ENCODE measurements at regions not wholly inside any gene's neighbourhood (a gene's known extent, or its start where the extent isn't known, plus 50 kb on each side); places are given as distances from the start of the nearest gene placed in this dataset.

DNA sequence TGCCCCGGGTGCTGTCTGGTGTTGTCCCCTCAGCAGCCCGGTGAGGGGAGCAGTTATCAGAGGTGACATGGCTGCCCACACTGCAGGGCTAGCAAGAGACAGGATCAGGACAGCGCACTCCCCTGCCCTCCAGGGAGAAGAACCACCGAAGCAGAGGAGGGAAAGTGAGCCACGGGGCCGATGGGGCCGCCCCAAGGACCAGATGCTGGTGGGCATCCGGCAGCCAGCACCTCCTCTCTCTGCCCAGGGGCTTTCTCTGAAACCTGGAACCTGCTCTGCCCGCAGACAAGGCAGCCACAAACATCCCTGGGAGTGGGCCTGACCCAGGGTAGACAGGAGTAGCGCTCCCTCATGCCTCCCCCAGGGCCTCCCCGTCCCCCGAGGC is 163.0 kb upstream of the CST7 start:
- TF ChIP-seq, protein P1, sequence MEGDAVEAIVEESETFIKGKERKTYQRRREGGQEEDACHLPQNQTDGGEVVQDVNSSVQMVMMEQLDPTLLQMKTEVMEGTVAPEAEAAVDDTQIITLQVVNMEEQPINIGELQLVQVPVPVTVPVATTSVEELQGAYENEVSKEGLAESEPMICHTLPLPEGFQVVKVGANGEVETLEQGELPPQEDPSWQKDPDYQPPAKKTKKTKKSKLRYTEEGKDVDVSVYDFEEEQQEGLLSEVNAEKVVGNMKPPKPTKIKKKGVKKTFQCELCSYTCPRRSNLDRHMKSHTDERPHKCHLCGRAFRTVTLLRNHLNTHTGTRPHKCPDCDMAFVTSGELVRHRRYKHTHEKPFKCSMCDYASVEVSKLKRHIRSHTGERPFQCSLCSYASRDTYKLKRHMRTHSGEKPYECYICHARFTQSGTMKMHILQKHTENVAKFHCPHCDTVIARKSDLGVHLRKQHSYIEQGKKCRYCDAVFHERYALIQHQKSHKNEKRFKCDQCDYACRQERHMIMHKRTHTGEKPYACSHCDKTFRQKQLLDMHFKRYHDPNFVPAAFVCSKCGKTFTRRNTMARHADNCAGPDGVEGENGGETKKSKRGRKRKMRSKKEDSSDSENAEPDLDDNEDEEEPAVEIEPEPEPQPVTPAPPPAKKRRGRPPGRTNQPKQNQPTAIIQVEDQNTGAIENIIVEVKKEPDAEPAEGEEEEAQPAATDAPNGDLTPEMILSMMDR (IDR thresholded peaks at IDR 0.05; ENCODE audit: borderline replicate concordance, control extremely low read depth, extremely low read depth, insufficient read depth, missing control alignments) = no peak
- in situ Hi-C loops (cut with MboI; ENCODE audit: low sequenced_read_pairs, unreplicated experiment) = loop anchor here (25.0 kb wide), 1 partner anchor 126 kb away; no protein-coding TSS in a partner anchor

DNA sequence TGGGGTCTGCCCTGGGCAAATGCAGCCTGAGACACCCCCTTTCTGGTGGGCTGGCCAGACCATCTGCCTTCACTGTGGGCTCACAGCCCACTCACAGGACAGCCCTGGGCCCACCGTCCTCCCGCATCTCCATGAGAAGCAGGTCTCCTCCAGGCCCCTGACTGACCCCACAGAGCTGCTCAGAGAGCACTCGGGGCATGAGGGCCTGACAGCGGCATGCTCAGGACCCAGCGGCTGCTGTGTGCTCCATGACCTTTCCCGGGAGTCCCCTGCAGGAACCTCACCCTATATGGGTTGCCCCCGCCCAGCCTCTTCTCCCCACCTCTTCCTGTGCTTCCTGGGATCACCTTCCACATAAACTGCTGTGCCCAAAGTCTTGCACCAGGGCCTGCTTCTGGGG is 162.4 kb upstream of the CST7 start:
- no peak for DNase-seq (ENCODE audit: low spot score)
- TF ChIP-seq, protein P1 (IDR thresholded peaks at IDR 0.05; ENCODE audit: borderline replicate concordance, control extremely low read depth, extremely low read depth, insufficient read depth, missing control alignments) = no peak
- in situ Hi-C loops (cut with MboI; ENCODE audit: low sequenced_read_pairs, unreplicated experiment) = loop anchor here (25.0 kb wide), 1 partner anchor 126 kb away; no protein-coding TSS in a partner anchor

More for the DNA sequence above, 163.0 kb upstream of the CST7 start:
- no peak for DNase-seq (ENCODE audit: low spot score)

DNA sequence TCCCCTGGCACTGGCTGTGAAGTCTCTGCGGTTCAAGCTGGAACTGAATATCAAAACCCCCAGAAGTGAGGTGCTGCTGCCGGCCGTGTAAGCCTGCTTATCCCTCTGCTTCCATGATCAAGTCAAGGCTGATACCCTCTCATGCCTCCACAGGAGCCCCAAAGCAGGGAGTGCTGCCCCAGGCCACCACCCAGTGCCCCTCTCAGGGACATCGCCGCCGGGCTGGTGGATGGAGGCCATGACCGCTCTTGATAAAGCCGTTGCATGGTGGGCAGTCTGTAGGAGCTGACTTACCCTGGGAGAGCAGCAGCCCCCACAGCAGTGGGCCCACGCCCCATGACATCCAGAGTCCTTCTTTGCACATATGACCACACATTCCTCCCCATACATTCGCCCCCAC is 162.0 kb upstream of the CST7 start:
- TF ChIP-seq, protein P1 (IDR thresholded peaks at IDR 0.05; ENCODE audit: borderline replicate concordance, control extremely low read depth, extremely low read depth, insufficient read depth, missing control alignments) = no peak
- in situ Hi-C loops (cut with MboI; ENCODE audit: low sequenced_read_pairs, unreplicated experiment) = loop anchor here (25.0 kb wide), 1 partner anchor 125 kb away; no protein-coding TSS in a partner anchor
- DNase-seq (ENCODE audit: low spot score) = no peak

DNA sequence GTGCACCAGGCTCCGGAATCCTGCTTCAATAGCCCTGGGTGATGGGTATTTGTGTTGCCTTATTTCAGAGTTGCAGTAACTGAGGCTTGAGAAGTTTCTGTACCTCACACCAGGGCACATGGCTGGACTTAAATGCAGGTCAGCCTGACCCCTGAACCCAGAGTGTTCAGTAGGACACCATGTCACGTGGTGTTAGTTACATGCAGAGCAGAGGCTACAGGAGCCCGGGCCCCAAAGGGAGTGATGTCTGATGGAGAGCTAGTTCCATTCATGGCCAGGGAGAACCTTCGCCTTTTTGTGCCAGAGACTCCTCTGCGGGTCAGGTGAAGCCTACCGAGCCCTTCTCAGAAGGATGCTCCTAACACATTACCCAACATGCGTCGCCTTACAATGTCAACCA is 161.4 kb upstream of the CST7 start:
- TF ChIP-seq, protein P1 (IDR thresholded peaks at IDR 0.05; ENCODE audit: borderline replicate concordance, control extremely low read depth, extremely low read depth, insufficient read depth, missing control alignments) = no peak
- in situ Hi-C loops (cut with MboI; ENCODE audit: low sequenced_read_pairs, unreplicated experiment) = loop anchor here (25.0 kb wide), 1 partner anchor 125 kb away; no protein-coding TSS in a partner anchor
- DNase-seq (ENCODE audit: low spot score) = no peak

DNA sequence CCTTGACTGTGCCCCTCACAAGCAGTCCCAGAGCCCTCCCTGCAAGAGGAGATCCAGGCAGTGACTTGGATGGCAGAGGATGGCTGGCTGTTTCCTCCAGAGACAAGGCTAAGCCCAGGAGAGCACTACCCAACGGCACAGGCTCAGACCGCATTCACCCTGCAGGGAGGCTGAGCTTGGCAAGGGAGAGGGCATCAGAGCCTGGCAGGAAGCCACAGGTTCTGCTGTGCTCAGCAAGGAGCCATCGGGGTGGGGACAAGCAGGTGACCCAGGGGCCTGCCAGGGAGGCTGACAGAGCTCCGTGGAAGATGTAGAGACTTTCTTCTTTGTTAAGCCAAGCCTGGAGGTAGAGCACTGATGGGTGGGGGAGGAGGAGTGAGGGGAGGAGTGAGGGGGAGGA is 159.2 kb upstream of the CST7 start:
- in situ Hi-C loops (cut with MboI; ENCODE audit: low sequenced_read_pairs, unreplicated experiment) = loop anchor here (25.0 kb wide), 1 partner anchor 122 kb away; no protein-coding TSS in a partner anchor
- no peak for DNase-seq (ENCODE audit: low spot score)
- TF ChIP-seq, protein P1 (IDR thresholded peaks at IDR 0.05; ENCODE audit: borderline replicate concordance, control extremely low read depth, extremely low read depth, insufficient read depth, missing control alignments) = no peak

DNA sequence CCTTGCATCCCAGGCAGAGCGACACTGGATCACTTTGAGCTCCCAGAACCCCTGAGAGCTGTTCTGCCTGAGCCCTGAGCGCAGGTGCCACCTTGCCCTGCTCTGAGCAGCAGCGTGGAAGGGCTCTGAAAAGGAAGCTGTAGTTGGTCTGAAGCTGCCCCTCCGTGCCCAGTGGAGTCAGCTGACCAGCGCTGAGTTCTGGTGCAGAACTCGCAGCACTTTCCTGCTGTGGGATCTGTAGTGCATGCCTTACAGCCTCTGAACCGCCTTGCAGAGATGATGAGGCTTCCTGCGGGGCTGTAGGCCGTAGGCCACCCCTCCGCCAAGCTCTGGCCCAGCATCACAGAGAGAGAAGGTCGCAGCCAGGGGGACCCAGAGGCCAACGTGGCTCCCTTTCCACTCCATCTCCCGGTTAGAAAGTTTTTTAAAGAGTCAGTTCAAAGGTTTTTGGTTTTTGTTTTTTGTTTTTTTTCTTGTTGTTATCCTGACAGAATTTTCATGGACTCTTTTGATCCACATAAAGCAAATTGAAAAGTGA is 158.3 kb upstream of the CST7 start:
- TF ChIP-seq, protein P1 (IDR thresholded peaks at IDR 0.05; ENCODE audit: borderline replicate concordance, control extremely low read depth, extremely low read depth, insufficient read depth, missing control alignments) = no peak
- in situ Hi-C loops (cut with MboI; ENCODE audit: low sequenced_read_pairs, unreplicated experiment) = loop anchor here (25.0 kb wide), 1 partner anchor 121 kb away; no protein-coding TSS in a partner anchor
- no peak for DNase-seq (ENCODE audit: low spot score)

All from GM13976 (cell line).